Left lung (tissue), 4 donors: ENCODE measurements at regions not wholly inside any gene's neighbourhood (a gene's known extent, or its start where the extent isn't known, plus 50 kb on each side); places are given as distances from the start of the nearest gene placed in this dataset.

Experiments
- ATAC-seq: fragments of 200-7000 bp; cut with Tn5 transposase; one replicate; pipeline ENCODE4 v1.9.1; 2020; ENCODE audit warnings: moderate library complexity
- DNase-seq, 4 donors: peaks; one replicate each; pipeline ENCODE4 v3.0.0-alpha.2; 2013 to 2020
- H3K27ac ChIP-seq, 2 donors: fragments of 200-600 bp; sonication (generic) in 1 of 2; one replicate each; pipeline versions ENCODE4 v1.5.0 to v1.8.0; 2020 to 2021
- H3K27me3 ChIP-seq, 2 donors: fragments of 200-600 bp; sonication (generic) in 1 of 2; one replicate each; pipeline versions ENCODE4 v1.5.0 to v1.8.0; 2020 to 2021
- H3K36me3 ChIP-seq, 2 donors: fragments of 200-600 bp; sonication (generic) in 1 of 2; one replicate each; pipeline versions ENCODE4 v1.5.0 to v1.8.0; 2020 to 2021
- H3K4me1 ChIP-seq, 2 donors: fragments of 200-600 bp; one replicate each; pipeline ENCODE4 v1.8.0; 2021
- H3K4me3 ChIP-seq, 2 donors: fragments of 200-600 bp; sonication (generic) in 1 of 2; one replicate each; pipeline versions ENCODE4 v1.5.0 to v1.8.0; 2020 to 2021; ENCODE audit warnings: mild to moderate bottlenecking in 1 of 2
- H3K9me3 ChIP-seq, 2 donors: fragments of 200-600 bp; sonication (generic) in 1 of 2; one replicate each; pipeline versions ENCODE4 v1.5.0 to v1.8.0; 2020 to 2021
- CTCF ChIP-seq, 2 donors: fragments of 200-600 bp; sonication (generic) in 1 of 2; IDR thresholded peaks; one replicate each; pipeline versions ENCODE4 v1.5.0 to v1.8.0; 2021; ENCODE audit warnings: antibody characterized with exemption in 2 of 2
- intact Hi-C, 2 donors: fragments of 100-400 bp; cut with DNase I; formaldehyde crosslinking; loops; one replicate each; pipeline versions ENCODE4 v1.11.2 to v1.14.2; 2022
- donor health status: DM: no; HTN: yes; CAD: no.
- donor health status: DM: no; HTN: no; CAD: no.

GRCh38 chr2:64799592-64800252 is 146.0 kb upstream of the SERTAD2 start:
- no peaks in the 10 kb centered on the region for H3K9me3 ChIP-seq
- H3K27ac ChIP-seq, result no peak overlapping the region
- no peak for TF ChIP-seq CTCF (IDR thresholded peaks at IDR 0.05)
- no peaks in the 10 kb centered on the region for H3K36me3 ChIP-seq
- peaks cover 5 to 12% of the 10 kb centered on the region in 2 donors for H3K4me1 ChIP-seq
- intact Hi-C loops, result no loop called here
- ATAC-seq (peak; percentile 19), DNase-seq (no peak)
- no peak overlapping the region for H3K4me3 ChIP-seq
- H3K27me3 ChIP-seq, result no peaks in the 10 kb centered on the region

- no peaks in the 10 kb centered on the region for H3K9me3 ChIP-seq
- ATAC-seq, result no peak
- H3K4me3 ChIP-seq, result no peak overlapping the region
- TF ChIP-seq CTCF (IDR thresholded peaks at IDR 0.05), result no peak
- intact Hi-C loops, result no loop called here
- H3K4me1 ChIP-seq, result no peaks in the 10 kb centered on the region
- no peak for DNase-seq
- H3K27ac ChIP-seq, result no peak overlapping the region
- H3K27me3 ChIP-seq, result no peaks in the 10 kb centered on the region
- H3K36me3 ChIP-seq, result no peaks in the 10 kb centered on the region
Observed at GRCh38 chr2:64803776-64804175, 150.1 kb upstream of the SERTAD2 start.

- no peaks in the 10 kb centered on the region for H3K27me3 ChIP-seq
- H3K27ac ChIP-seq, result no peak overlapping the region
- no peak for TF ChIP-seq CTCF (IDR thresholded peaks at IDR 0.05)
- no peaks in the 10 kb centered on the region for H3K9me3 ChIP-seq
- DNase-seq, result no peak
- no peak overlapping the region for H3K4me3 ChIP-seq
- ATAC-seq, result no peak
- intact Hi-C loops, result no loop called here
- no peaks in the 10 kb centered on the region for H3K4me1 ChIP-seq
- no peaks in the 10 kb centered on the region for H3K36me3 ChIP-seq
Observed at GRCh38 chr2:64804651-64805050, 150.9 kb upstream of the SERTAD2 start.

GRCh38 chr2:64807417-64807816 is 153.7 kb upstream of the SERTAD2 start:
- no peaks in the 10 kb centered on the region for H3K9me3 ChIP-seq
- no peaks in the 10 kb centered on the region for H3K27me3 ChIP-seq
- no peaks in the 10 kb centered on the region for H3K36me3 ChIP-seq
- no peak overlapping the region for H3K27ac ChIP-seq
- TF ChIP-seq CTCF (IDR thresholded peaks at IDR 0.05), result no peak
- peak in 1 of 4 donors; percentile 69 for DNase-seq
- H3K4me3 ChIP-seq, result no peak overlapping the region
- peaks cover 0 to 5% of the 10 kb centered on the region in 2 donors for H3K4me1 ChIP-seq
- intact Hi-C loops, result no loop called here
- ATAC-seq, result peak; percentile 79

GRCh38 chr2:64808092-64808491 is 154.4 kb upstream of the SERTAD2 start:
- no peak for TF ChIP-seq CTCF (IDR thresholded peaks at IDR 0.05)
- Histone ChIP-seq H3K4me3 (no peak overlapping the region), H3K27ac (no peak overlapping the region), H3K27me3 (no peaks in the 10 kb centered on the region), H3K4me1 (peaks cover 0 to 9% of the 10 kb centered on the region in 2 donors), H3K36me3 (no peaks in the 10 kb centered on the region), H3K9me3 (no peaks in the 10 kb centered on the region)
- ATAC-seq (no peak), DNase-seq (no peak)
- intact Hi-C loops, result no loop called here
